ENCODE measurements at regions not wholly inside any gene's neighbourhood (a gene's known extent, or its start where the extent isn't known, plus 50 kb on each side); places are given as distances from the start of the nearest gene placed in this dataset.
A peak's percentile ranks its signal among the peaks of the same experiment; 100 is the strongest.

GRCh38 chr13:79805317-79805716 is 324.4 kb downstream of the NDFIP2 start:
- DNase-seq (no peak), ATAC-seq (no peak)
- no peak overlapping the region for H3K27ac ChIP-seq
- no peaks in the 10 kb centered on the region for H3K9me3 ChIP-seq
- 33% methylated on average over 1 of the region's 1 CpG for WGBS (ENCODE audit: insufficient coverage, low coverage, low lambda C conversion rate, missing lambda C conversion rate)
- no peaks in the 10 kb centered on the region for H3K36me3 ChIP-seq
- H3K4me3 ChIP-seq: no peak overlapping the region
- no peaks in the 10 kb centered on the region for H3K27me3 ChIP-seq
- intact Hi-C loops (cut with DNase I): no loop called here
- TF ChIP-seq CTCF (IDR thresholded peaks at IDR 0.05): no peak
- no peak for TF ChIP-seq POLR2A (IDR thresholded peaks at IDR 0.05)
- H3K4me1 ChIP-seq: no peaks in the 10 kb centered on the region

- DNase-seq: no peak
- WGBS (ENCODE audit: insufficient coverage, low coverage, low lambda C conversion rate, missing lambda C conversion rate): 49% methylated on average over 4 of the region's 4 CpGs
- Histone ChIP-seq H3K4me3 (no peak overlapping the region), H3K27ac (no peak overlapping the region), H3K4me1 (no peaks in the 10 kb centered on the region), H3K36me3 (no peaks in the 10 kb centered on the region), H3K27me3 (no peaks in the 10 kb centered on the region), H3K9me3 (no peaks in the 10 kb centered on the region)
- peak in 1 of 4 donors; percentile 26 for ATAC-seq
- intact Hi-C loops (cut with DNase I): no loop called here
- no peak for TF ChIP-seq CTCF (IDR thresholded peaks at IDR 0.05)
Measured at GRCh38 chr13:79803989-79804388, 323.0 kb downstream of the NDFIP2 start.

- Histone ChIP-seq H3K9me3 (no peaks in the 10 kb centered on the region), H3K4me3 (no peak overlapping the region), H3K27me3 (no peaks in the 10 kb centered on the region), H3K36me3 (no peaks in the 10 kb centered on the region), H3K27ac (no peak overlapping the region), H3K4me1 (no peaks in the 10 kb centered on the region)
- 38% methylated on average over 2 of the region's 2 CpGs for WGBS (ENCODE audit: insufficient coverage, low coverage, low lambda C conversion rate, missing lambda C conversion rate)
- intact Hi-C loops (cut with DNase I): no loop called here
- ATAC-seq (no peak), DNase-seq (no peak)
- no peak for TF ChIP-seq CTCF (IDR thresholded peaks at IDR 0.05)
Measured at GRCh38 chr13:79803296-79803695, 322.3 kb downstream of the NDFIP2 start.

GRCh38 chr13:79802389-79803085 is 321.6 kb downstream of the NDFIP2 start:
- Histone ChIP-seq H3K4me3 (no peak overlapping the region), H3K27ac (no peak overlapping the region), H3K4me1 (no peaks in the 10 kb centered on the region), H3K27me3 (no peaks in the 10 kb centered on the region), H3K9me3 (no peaks in the 10 kb centered on the region), H3K36me3 (no peaks in the 10 kb centered on the region)
- TF ChIP-seq POLR2A (IDR thresholded peaks at IDR 0.05) (no peak), CTCF (IDR thresholded peaks at IDR 0.05) (no peak)
- ATAC-seq (no peak), DNase-seq (no peak)
- 20% methylated on average over 2 of the region's 2 CpGs for WGBS (ENCODE audit: insufficient coverage, low coverage, low lambda C conversion rate, missing lambda C conversion rate)
- intact Hi-C loops (cut with DNase I): no loop called here
